Stimulated activated CD8-positive, alpha-beta memory T cell treated with anti-CD3 and anti-CD28 coated beads, Interleukin-2, amount 100 ng/mL, for 48 hours (primary cell): ENCODE measurements at regions not wholly inside any gene's neighbourhood (a gene's known extent, or its start where the extent isn't known, plus 50 kb on each side); places are given as distances from the start of the nearest gene placed in this dataset.

Source experiments
- DNase-seq, 2 donors: peaks; one replicate each; pipeline ENCODE4 v3.0.0-alpha.2; 2020; ENCODE audit warnings: low read depth in 2 of 2

DNA sequence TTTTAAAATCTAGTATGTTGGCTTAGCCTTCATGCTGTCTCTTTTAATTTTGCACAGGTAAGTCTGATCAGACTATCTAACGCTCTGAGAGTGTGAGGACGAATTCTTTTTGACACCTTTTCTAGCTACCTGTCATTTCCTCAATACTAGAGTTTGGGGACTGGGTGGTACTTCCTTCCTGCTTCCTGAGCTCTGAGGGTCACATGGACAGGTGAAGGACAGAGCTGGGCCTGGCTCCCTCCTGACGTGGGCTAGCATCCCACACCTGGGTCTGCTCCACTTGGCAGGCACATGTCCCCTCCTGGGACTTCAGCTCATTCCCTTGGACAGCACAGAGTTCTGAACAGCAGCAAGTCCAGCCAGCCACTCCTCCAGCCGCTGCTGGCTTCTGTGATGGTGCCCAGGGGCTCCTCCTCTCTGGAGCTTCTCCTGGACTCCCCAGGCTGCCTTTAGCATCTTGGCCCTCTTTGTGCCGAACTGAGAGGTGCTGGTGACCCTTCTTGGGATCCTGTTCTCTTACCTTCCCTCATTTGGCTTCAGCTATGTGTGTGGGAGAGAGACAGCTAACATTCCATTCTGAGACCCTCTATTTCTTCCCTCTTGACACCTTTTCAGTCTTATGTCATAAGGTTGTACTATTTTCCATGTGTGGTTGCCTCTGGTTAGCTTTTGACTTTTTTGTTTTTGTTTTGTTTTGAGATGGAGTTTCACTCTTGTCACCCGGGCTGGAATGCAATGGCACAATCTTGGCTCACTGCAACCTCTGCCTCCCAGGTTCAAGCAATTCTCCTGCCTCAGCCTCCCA is 106.9 kb downstream of the B3GNT2 start:
- no peak for DNase-seq

- no peak for DNase-seq
Measured at GRCh38 chr2:62300925-62301324, 105.0 kb downstream of the B3GNT2 start.

DNA sequence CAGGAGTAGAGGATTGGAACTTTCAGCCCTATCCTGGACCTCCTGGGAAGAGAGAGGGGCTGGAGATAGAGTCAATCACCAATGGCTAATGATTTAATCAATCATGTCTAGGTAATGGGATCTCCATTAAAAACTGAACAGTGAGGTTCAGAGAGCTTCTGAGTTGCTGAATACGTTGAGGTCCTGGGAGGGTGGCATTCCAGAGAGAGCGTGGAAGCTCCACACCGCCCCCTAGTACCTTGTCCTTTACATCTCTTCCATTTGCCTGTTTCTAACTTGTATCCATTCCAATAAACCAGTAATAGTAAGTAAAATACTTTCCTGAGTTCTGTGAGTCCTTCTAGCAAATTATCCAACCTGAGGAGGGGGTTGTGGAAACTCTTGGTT is 101.7 kb downstream of the B3GNT2 start:
- DNase-seq = no peak

DNA sequence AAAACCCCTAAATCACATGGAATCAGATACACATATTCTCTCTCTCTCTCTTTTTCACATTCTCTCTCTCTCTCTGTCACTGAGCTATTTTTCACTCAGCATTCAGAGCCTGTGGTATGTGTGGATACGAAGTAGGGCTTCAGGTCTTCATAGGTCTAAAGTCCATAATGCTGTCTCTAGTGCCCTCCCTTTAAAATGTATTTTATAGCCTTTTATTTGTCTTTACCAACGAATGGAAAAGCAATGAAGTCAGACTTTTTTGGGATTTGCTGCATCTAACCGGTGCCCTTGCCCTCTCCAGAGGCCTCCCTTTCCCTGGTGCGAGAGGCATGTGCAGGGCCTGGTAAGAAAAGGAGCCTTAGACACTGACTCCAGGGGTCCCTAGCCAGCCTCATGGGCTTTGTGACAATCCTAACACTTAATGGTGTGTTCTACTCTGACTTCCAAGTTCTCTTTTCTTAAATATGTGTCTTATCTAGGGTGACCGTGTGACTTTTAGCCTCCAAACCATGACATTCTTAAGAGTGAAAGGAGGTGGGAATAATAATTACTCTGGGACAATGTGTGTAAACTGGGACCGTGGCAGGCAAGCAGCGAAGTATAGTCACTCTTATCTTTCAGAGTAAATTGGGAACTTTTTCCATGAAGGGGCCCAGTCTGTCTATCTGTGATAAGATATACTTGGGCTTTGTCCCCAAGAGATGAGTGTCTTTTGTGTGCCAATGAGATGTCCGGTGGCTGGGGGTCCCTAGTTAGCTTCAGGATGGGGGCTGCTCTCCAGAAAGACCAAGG is 101.1 kb downstream of the B3GNT2 start:
- DNase-seq = no peak

- DNase-seq = no peak
Measured at GRCh38 chr2:62296034-62296831, 100.3 kb downstream of the B3GNT2 start.

- DNase-seq = no peak
Measured at GRCh38 chr2:62293490-62294271, 97.8 kb downstream of the B3GNT2 start.

- DNase-seq = no peak
Measured at GRCh38 chr2:62293151-62293489, 97.2 kb downstream of the B3GNT2 start.

DNA sequence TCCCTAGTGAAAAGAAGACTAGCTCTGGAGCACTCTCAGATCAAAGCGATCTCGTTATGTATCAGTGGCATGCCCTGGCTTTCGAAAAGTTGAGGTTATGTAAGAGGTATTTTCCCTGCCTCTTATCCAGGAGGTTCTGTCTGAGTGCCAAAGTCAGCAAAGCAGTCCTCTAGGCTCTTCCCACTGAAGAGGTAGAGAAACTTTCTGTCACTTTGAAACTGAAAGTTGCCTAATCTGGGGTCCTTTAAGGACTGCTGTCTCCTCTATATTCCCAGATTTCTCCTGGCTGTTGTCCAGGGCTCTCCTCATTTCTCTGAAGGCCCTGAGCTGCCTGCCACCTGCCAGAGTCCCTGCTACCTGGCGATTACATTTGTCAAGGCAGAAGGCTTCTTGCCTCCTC is 96.3 kb downstream of the B3GNT2 start:
- no peak for DNase-seq

DNA sequence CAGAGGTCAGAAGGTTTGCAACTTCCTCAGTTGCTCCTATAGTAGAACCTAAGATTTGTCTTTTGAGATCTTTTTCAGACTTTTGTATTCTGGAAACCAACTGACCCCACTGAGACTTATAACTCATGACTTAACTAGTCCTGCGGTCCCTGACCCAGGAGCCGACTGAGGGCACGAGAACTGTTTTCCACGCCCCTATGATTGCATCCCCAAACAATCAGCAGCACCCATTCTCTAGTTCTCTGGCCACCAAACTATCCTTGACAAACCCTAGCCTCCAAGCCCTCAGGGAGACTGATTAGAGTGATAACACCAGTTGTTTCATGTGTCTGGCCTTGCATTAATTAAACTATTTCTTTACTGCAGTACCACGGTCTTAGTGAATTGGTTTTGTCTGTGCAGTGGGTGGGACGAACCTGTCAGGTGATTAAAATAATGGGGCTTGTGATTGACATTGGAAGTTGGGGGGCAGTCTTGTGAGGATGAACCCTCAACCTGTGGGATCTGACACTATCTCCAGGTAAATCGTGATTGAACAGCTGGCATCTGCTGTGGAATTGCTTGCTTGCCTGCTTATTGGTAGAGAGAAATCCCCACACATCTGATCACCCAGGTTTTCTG is 95.7 kb downstream of the B3GNT2 start:
- DNase-seq = no peak

DNA sequence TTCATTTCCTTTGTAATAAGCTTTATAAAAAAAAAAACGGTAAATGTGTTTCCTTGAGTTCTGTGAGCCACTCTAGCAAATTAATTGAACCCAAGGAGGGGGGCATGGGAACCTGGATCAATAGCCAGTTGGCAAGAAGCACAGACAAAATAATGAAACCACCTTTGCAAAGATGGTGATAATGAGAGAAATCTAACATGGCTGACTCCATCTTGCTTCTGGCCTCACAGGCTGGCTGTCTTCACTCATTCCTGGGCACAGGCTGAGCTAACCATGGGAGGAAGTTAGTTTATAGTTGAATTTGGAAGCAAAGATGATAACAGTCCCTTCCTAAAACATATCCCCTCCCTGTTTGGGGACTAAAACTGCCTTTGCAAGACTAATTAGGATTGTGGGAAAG is 95.1 kb downstream of the B3GNT2 start:
- no peak for DNase-seq

DNA sequence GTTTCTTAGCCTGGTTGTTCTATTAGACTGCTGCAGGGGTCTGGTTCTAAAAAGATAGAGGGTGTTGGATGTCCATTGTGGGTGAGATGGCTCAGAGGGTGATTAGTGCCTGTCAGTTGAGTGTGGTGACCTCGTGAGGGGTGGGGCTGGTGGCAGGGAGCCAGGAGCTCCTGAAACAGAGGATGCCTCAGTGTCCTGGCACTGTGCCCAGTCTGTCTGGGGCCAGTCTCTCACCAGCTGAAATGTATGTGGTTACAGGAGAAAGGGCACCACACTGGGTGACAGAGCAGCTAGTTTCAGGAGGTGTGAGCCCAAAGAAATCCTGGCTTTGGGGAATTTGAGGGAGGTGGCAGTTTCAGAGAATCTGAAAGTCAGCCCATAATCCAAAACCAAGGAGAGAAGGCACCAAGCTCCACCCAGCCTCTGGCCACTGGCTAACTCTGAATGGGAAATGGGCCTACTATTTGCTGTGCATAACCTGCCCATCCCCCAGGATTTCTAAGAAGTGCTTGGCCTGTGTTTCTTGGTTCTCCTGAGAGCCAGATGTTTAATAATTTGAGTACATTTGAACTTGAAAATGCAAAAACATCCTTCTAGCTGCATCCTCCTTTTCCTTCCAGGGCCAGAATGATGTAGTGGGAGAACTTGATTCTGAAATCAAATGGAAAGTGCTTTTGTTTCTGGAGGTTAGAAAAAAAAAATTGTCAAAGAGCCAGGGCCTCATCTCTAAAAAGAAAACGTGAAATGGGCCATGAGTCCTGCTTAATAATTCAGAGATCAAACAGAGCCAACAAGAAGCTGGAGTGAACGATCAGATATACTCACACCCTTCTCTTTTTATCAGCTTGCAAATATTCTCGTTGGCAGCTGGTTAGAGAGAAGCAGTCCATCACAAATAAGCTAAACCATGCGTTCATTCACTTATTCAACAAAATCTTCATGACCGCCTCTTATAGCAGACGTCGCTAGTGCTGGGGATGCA is 92.3 kb downstream of the B3GNT2 start:
- DNase-seq = peak; percentile 39 to 64

- DNase-seq = no peak
Measured at GRCh38 chr2:62287282-62287681, 91.4 kb downstream of the B3GNT2 start.

- DNase-seq = no peak
Measured at GRCh38 chr2:62286089-62286785, 90.3 kb downstream of the B3GNT2 start.

DNA sequence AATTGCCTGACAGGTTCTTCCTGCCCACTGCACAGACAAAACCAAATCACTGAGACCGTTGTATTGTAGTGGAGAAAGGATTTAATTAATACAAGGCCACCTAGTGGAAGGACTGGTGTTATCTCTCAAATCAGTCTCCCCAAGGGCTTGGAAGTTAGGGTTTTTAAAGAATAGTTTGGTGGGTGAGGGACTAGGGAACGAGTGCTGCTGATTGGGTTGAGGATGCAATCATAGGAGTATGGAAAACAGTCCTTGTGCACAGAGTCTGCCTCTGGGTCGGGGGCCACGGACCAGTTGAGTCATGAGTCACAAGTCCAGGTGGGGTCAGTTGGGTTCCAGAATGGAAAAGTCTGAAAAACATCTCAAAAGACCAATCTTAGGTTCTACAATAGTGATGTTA is 89.1 kb downstream of the B3GNT2 start:
- DNase-seq = no peak

DNA sequence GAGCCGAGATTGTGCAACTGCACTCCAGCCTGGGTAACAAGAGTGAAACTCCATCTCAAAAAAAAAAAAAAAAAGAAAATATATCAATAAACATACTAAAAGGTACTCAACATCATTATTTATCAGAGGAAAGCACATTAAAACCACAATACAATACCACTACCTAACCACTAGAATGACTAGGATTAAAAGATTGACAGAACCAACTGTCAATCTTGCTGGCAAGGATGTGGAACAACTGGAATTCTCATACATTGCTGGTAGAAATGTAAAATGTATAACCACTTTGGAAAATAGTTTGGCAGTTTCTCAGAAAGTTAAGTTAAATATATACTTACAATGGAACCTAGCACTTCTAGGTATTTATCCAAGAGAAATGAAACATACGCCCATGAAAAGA is 88.6 kb downstream of the B3GNT2 start:
- no peak for DNase-seq

DNA sequence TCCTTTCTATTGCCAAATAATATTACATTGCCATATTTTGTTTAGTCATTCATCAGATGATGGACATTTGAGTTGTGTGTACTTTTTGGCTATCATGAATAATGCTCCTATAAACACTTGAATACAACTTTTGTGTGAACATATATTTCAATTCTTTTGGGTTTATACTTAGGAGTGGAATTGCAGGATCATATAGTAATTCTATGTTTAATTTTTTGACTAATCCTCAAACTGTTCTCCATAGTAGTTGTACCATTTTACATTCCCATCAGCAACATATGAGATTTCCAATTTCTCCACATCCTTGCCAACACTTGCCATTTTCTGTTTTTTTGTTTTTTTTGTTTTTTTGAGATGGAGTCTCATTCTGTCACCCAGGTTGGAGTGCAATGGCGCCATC is 87.2 kb downstream of the B3GNT2 start:
- DNase-seq = no peak

DNA sequence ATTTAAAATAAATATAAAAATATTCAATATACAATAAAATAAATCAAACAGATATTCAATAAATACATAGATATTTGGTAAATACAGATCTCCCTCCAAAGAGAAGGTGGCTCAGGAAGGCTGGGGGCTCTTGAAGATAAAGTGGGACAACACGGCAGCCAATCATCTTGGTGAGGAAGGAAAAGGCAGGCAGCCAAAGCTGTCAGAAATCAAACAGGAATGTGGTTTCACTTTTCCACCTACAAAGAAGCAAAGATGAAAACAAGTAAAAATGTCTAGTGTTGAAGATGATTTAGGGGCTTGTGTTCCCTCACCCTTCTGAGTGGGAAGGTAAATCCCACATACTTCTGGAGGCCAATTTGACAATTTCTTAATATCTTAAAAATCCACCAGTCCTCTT is 85.7 kb downstream of the B3GNT2 start:
- DNase-seq = no peak

DNA sequence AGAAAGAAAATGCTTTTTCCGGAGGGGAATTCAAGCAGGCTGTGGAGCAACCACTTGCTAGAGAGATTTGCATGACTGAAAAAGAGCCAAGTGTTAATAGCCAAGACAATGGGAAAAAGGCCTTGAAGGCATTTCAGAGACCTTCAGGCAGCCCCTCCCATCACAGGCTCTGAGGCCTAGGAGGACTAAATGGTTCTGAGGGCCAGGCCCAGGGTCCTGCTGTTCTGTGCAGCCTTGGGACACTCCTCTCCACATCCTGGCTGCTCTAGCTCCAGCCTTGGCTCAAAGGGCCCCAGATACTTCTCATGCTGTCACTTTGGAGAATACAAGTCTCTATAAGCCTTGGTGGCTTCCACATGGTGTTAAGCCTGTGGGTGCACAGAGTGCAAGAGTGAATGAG is 81.8 kb downstream of the B3GNT2 start:
- DNase-seq = no peak
